Glomerular endothelial cell (primary cell): ENCODE measurements at regions not wholly inside any gene's neighbourhood (a gene's known extent, or its start where the extent isn't known, plus 50 kb on each side); places are given as distances from the start of the nearest gene placed in this dataset.
"Not testable (repeated sequence)": the region's sequence is repeated elsewhere in the genome, so short reads cannot be mapped to it uniquely, and the experiment has no call there.

Experiments
- DNase-seq: peaks from one replicate; pipeline ENCODE4 v3.0.0-alpha.2; 2011; ENCODE audit warnings: low read depth, low spot score; ENCODE audit errors: extremely low read depth

GRCh38 chr10:80938903-80939302 is 401.2 kb downstream of the SH2D4B start:
- no peak for DNase-seq

GRCh38 chr10:80945264-80945880 is 407.7 kb downstream of the SH2D4B start:
- DNase-seq: no peak

GRCh38 chr10:80946073-80946472 is 408.4 kb downstream of the SH2D4B start:
- no peak for DNase-seq

- no peak for DNase-seq
Observed at GRCh38 chr10:80946957-80947726, 409.4 kb downstream of the SH2D4B start.

- no peak for DNase-seq
Observed at GRCh38 chr10:80949785-80950184, 412.1 kb downstream of the SH2D4B start.

- no peak for DNase-seq
Observed at GRCh38 chr10:80952436-80952835, 414.7 kb downstream of the SH2D4B start.

- no peak for DNase-seq
Observed at GRCh38 chr10:80957161-80957560, 419.5 kb downstream of the SH2D4B start.

- DNase-seq: no peak
Observed at GRCh38 chr10:80964179-80964578, 426.5 kb downstream of the SH2D4B start.

GRCh38 chr10:80964955-80965614 is 427.4 kb downstream of the SH2D4B start:
- no peak for DNase-seq

- DNase-seq: no peak
Observed at GRCh38 chr10:80966326-80966986, 428.8 kb downstream of the SH2D4B start.

GRCh38 chr10:80967357-80967756 is 429.7 kb downstream of the SH2D4B start:
- not testable (repeated sequence) for DNase-seq

GRCh38 chr10:80968903-80969302 is 431.2 kb downstream of the SH2D4B start:
- no peak for DNase-seq

GRCh38 chr10:80971461-80971860 is 433.8 kb downstream of the SH2D4B start:
- DNase-seq: no peak

- DNase-seq: no peak
Observed at GRCh38 chr10:80976658-80977057, 439.0 kb downstream of the SH2D4B start.

- DNase-seq: no peak
Observed at GRCh38 chr10:80985102-80985501, 447.4 kb downstream of the SH2D4B start.

GRCh38 chr10:80986596-80986995 is 448.9 kb downstream of the SH2D4B start:
- no peak for DNase-seq

- no peak for DNase-seq
Observed at GRCh38 chr10:80988755-80989154, 451.1 kb downstream of the SH2D4B start.

GRCh38 chr10:80996615-80997193 is 459.0 kb downstream of the SH2D4B start:
- no peak for DNase-seq

GRCh38 chr10:81000781-81001180 is 463.1 kb downstream of the SH2D4B start:
- no peak for DNase-seq

- no peak for DNase-seq
Observed at GRCh38 chr10:81002382-81002781, 464.7 kb downstream of the SH2D4B start.

GRCh38 chr10:81007872-81008271 is 470.2 kb downstream of the SH2D4B start:
- no peak for DNase-seq
